ENCODE measurements at regions not wholly inside any gene's neighbourhood (a gene's known extent, or its start where the extent isn't known, plus 50 kb on each side); places are given as distances from the start of the nearest gene placed in this dataset.
"Not testable (repeated sequence)": the region's sequence is repeated elsewhere in the genome, so short reads cannot be mapped to it uniquely, and the experiment has no call there.

GRCh38 chr11:92168936-92169335 is 55.7 kb upstream of the FAT3 start:
- Histone ChIP-seq H3K27me3 (ENCODE audit: insufficient read depth, low read length) (no peaks in the 10 kb centered on the region), H3K4me3 (ENCODE audit: low read depth, low read length) (no peak overlapping the region), H2AFZ (ENCODE audit: low read length, unreplicated experiment) (no peak overlapping the region), H3K36me3 (ENCODE audit: insufficient read depth, low read length) (no peaks in the 10 kb centered on the region), H3K79me2 (ENCODE audit: control insufficient read depth, insufficient read depth, low read length, unreplicated experiment) (no peaks in the 10 kb centered on the region), H3K4me1 (ENCODE audit: control insufficient read depth, insufficient read depth, low read length, unreplicated experiment) (no peaks in the 10 kb centered on the region), H3K27ac (ENCODE audit: low read depth, low read length) (no peak overlapping the region)

DNA sequence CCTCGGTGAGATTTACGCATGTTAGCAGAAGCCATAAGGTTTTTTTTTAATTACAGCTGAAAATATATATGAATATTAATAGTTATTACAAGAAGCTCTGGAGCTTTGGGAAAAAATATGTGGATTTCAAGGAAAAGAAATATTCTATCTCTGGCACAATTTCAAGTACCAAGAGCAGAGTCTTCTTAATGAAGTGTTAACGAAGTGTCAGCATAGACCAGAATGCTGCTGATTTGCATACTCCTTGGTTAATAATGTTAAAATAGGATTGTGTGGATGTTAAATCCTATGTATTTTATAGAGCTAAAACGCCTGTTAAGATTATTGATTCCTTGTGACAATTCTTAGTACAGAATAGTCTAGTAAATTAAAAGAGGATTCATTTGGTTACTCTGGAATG is 57.0 kb upstream of the FAT3 start:
- no peaks in the 10 kb centered on the region for H3K27me3 ChIP-seq (ENCODE audit: insufficient read depth, low read length)
- H3K4me3 ChIP-seq (ENCODE audit: low read depth, low read length) = no peak overlapping the region
- H3K79me2 ChIP-seq (ENCODE audit: control insufficient read depth, insufficient read depth, low read length, unreplicated experiment) = no peaks in the 10 kb centered on the region
- no peaks in the 10 kb centered on the region for H3K36me3 ChIP-seq (ENCODE audit: insufficient read depth, low read length)
- no peaks in the 10 kb centered on the region for H3K4me1 ChIP-seq (ENCODE audit: control insufficient read depth, insufficient read depth, low read length, unreplicated experiment)
- no peak overlapping the region for H3K27ac ChIP-seq (ENCODE audit: low read depth, low read length)
- H2AFZ ChIP-seq (ENCODE audit: low read length, unreplicated experiment) = no peak overlapping the region

GRCh38 chr11:92166335-92166734 is 58.3 kb upstream of the FAT3 start:
- H3K27ac ChIP-seq (ENCODE audit: low read depth, low read length) = no peak overlapping the region
- no peaks in the 10 kb centered on the region for H3K79me2 ChIP-seq (ENCODE audit: control insufficient read depth, insufficient read depth, low read length, unreplicated experiment)
- H3K36me3 ChIP-seq (ENCODE audit: insufficient read depth, low read length) = no peaks in the 10 kb centered on the region
- no peaks in the 10 kb centered on the region for H3K4me1 ChIP-seq (ENCODE audit: control insufficient read depth, insufficient read depth, low read length, unreplicated experiment)
- H2AFZ ChIP-seq (ENCODE audit: low read length, unreplicated experiment) = no peak overlapping the region
- no peak overlapping the region for H3K4me3 ChIP-seq (ENCODE audit: low read depth, low read length)
- H3K27me3 ChIP-seq (ENCODE audit: insufficient read depth, low read length) = no peaks in the 10 kb centered on the region

- Histone ChIP-seq H2AFZ (ENCODE audit: low read length, unreplicated experiment) (no peak overlapping the region), H3K79me2 (ENCODE audit: control insufficient read depth, insufficient read depth, low read length, unreplicated experiment) (no peaks in the 10 kb centered on the region), H3K4me1 (ENCODE audit: control insufficient read depth, insufficient read depth, low read length, unreplicated experiment) (no peaks in the 10 kb centered on the region), H3K27me3 (ENCODE audit: insufficient read depth, low read length) (no peaks in the 10 kb centered on the region), H3K4me3 (ENCODE audit: low read depth, low read length) (no peak overlapping the region), H3K27ac (ENCODE audit: low read depth, low read length) (no peak overlapping the region), H3K36me3 (ENCODE audit: insufficient read depth, low read length) (no peaks in the 10 kb centered on the region)
These were observed 60.7 kb upstream of the FAT3 start for GRCh38 chr11:92163879-92164278.

- Histone ChIP-seq H3K79me2 (ENCODE audit: control insufficient read depth, insufficient read depth, low read length, unreplicated experiment) (no peaks in the 10 kb centered on the region), H2AFZ (ENCODE audit: low read length, unreplicated experiment) (no peak overlapping the region), H3K27me3 (ENCODE audit: insufficient read depth, low read length) (no peaks in the 10 kb centered on the region), H3K36me3 (ENCODE audit: insufficient read depth, low read length) (no peaks in the 10 kb centered on the region), H3K27ac (ENCODE audit: low read depth, low read length) (no peak overlapping the region), H3K4me3 (ENCODE audit: low read depth, low read length) (no peak overlapping the region), H3K4me1 (ENCODE audit: control insufficient read depth, insufficient read depth, low read length, unreplicated experiment) (no peaks in the 10 kb centered on the region)
These were observed 61.8 kb upstream of the FAT3 start for GRCh38 chr11:92162776-92163175.

- Histone ChIP-seq H2AFZ (ENCODE audit: low read length, unreplicated experiment) (no peak overlapping the region), H3K27ac (ENCODE audit: low read depth, low read length) (no peak overlapping the region), H3K4me3 (ENCODE audit: low read depth, low read length) (no peak overlapping the region)
These were observed 64.7 kb upstream of the FAT3 start for GRCh38 chr11:92159931-92160330.

GRCh38 chr11:92157390-92157789 is 67.2 kb upstream of the FAT3 start:
- not testable (repeated sequence) for H2AFZ ChIP-seq (ENCODE audit: low read length, unreplicated experiment); H3K27me3 ChIP-seq (ENCODE audit: insufficient read depth, low read length); H3K27ac ChIP-seq (ENCODE audit: low read depth, low read length); H3K4me3 ChIP-seq (ENCODE audit: low read depth, low read length); H3K4me1 ChIP-seq (ENCODE audit: control insufficient read depth, insufficient read depth, low read length, unreplicated experiment); H3K79me2 ChIP-seq (ENCODE audit: control insufficient read depth, insufficient read depth, low read length, unreplicated experiment); H3K36me3 ChIP-seq (ENCODE audit: insufficient read depth, low read length)

More at GRCh38 chr11:92159931-92160330, 64.7 kb upstream of the FAT3 start:
- no peaks in the 10 kb centered on the region for H3K79me2 ChIP-seq (ENCODE audit: control insufficient read depth, insufficient read depth, low read length, unreplicated experiment)
- H3K36me3 ChIP-seq (ENCODE audit: insufficient read depth, low read length) = no peaks in the 10 kb centered on the region
- H3K4me1 ChIP-seq (ENCODE audit: control insufficient read depth, insufficient read depth, low read length, unreplicated experiment) = no peaks in the 10 kb centered on the region
- H3K27me3 ChIP-seq (ENCODE audit: insufficient read depth, low read length) = no peaks in the 10 kb centered on the region

- H3K27me3 ChIP-seq (ENCODE audit: insufficient read depth, low read length) = no peaks in the 10 kb centered on the region
- no peaks in the 10 kb centered on the region for H3K36me3 ChIP-seq (ENCODE audit: insufficient read depth, low read length)
- no peak overlapping the region for H3K4me3 ChIP-seq (ENCODE audit: low read depth, low read length)
- H3K79me2 ChIP-seq (ENCODE audit: control insufficient read depth, insufficient read depth, low read length, unreplicated experiment) = no peaks in the 10 kb centered on the region
- no peak overlapping the region for H2AFZ ChIP-seq (ENCODE audit: low read length, unreplicated experiment)
- no peaks in the 10 kb centered on the region for H3K4me1 ChIP-seq (ENCODE audit: control insufficient read depth, insufficient read depth, low read length, unreplicated experiment)
- H3K27ac ChIP-seq (ENCODE audit: low read depth, low read length) = no peak overlapping the region
These were observed 70.0 kb upstream of the FAT3 start for GRCh38 chr11:92154611-92155010.

- no peaks in the 10 kb centered on the region for H3K4me1 ChIP-seq (ENCODE audit: control insufficient read depth, insufficient read depth, low read length, unreplicated experiment)
- no peak overlapping the region for H2AFZ ChIP-seq (ENCODE audit: low read length, unreplicated experiment)
- no peaks in the 10 kb centered on the region for H3K79me2 ChIP-seq (ENCODE audit: control insufficient read depth, insufficient read depth, low read length, unreplicated experiment)
- no peaks in the 10 kb centered on the region for H3K27me3 ChIP-seq (ENCODE audit: insufficient read depth, low read length)
- H3K27ac ChIP-seq (ENCODE audit: low read depth, low read length) = no peak overlapping the region
- H3K4me3 ChIP-seq (ENCODE audit: low read depth, low read length) = no peak overlapping the region
- H3K36me3 ChIP-seq (ENCODE audit: insufficient read depth, low read length) = no peaks in the 10 kb centered on the region
These were observed 70.5 kb upstream of the FAT3 start for GRCh38 chr11:92154110-92154509.

DNA sequence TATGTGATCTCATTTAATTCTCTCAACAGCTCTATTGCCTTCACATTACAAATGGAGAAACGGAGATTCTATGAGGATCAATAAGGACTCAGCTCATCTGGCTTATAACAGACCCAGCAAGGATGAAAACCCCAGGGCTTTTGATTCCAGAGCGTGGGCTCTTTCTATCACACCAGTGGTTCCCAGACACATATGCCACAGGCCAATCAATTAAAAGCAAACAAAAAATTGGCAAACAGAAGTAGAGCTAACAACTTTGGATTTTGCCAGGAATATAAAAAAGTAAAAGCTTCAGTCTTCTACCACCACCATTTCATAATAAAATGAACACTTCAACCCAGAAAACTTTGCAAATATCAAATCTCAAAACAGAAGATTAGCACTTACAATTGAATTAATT is 71.1 kb upstream of the FAT3 start:
- Histone ChIP-seq H3K79me2 (ENCODE audit: control insufficient read depth, insufficient read depth, low read length, unreplicated experiment) (no peaks in the 10 kb centered on the region), H2AFZ (ENCODE audit: low read length, unreplicated experiment) (no peak overlapping the region), H3K27ac (ENCODE audit: low read depth, low read length) (no peak overlapping the region), H3K4me1 (ENCODE audit: control insufficient read depth, insufficient read depth, low read length, unreplicated experiment) (no peaks in the 10 kb centered on the region), H3K4me3 (ENCODE audit: low read depth, low read length) (no peak overlapping the region), H3K36me3 (ENCODE audit: insufficient read depth, low read length) (no peaks in the 10 kb centered on the region), H3K27me3 (ENCODE audit: insufficient read depth, low read length) (no peaks in the 10 kb centered on the region)

DNA sequence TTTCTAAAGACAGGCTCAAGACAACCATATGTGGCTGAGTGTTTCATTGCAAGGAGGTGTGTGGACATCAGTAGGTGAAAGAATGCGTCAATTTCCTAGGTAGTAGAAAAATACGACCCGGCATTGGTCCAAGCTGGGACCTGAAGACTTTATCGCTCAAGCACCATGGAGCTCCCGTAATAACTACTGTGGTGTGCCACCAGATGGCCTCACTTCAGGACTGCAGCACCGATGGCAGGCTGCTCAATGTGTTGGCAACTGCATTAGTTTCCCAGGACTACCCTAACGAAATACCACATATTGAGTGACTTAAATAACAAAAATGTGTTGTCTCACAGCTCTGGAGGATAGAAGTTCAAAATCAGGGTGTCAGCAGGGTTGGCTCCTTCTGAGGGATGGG is 72.4 kb upstream of the FAT3 start:
- no peaks in the 10 kb centered on the region for H3K36me3 ChIP-seq (ENCODE audit: insufficient read depth, low read length)
- H3K4me1 ChIP-seq (ENCODE audit: control insufficient read depth, insufficient read depth, low read length, unreplicated experiment) = no peaks in the 10 kb centered on the region
- H3K27me3 ChIP-seq (ENCODE audit: insufficient read depth, low read length) = no peaks in the 10 kb centered on the region
- H3K79me2 ChIP-seq (ENCODE audit: control insufficient read depth, insufficient read depth, low read length, unreplicated experiment) = no peaks in the 10 kb centered on the region
- H3K27ac ChIP-seq (ENCODE audit: low read depth, low read length) = no peak overlapping the region
- H2AFZ ChIP-seq (ENCODE audit: low read length, unreplicated experiment) = no peak overlapping the region
- no peak overlapping the region for H3K4me3 ChIP-seq (ENCODE audit: low read depth, low read length)

GRCh38 chr11:92149996-92150395 is 74.6 kb upstream of the FAT3 start:
- H3K27ac ChIP-seq (ENCODE audit: low read depth, low read length) = no peak overlapping the region
- H3K79me2 ChIP-seq (ENCODE audit: control insufficient read depth, insufficient read depth, low read length, unreplicated experiment) = no peaks in the 10 kb centered on the region
- H3K4me3 ChIP-seq (ENCODE audit: low read depth, low read length) = no peak overlapping the region
- no peaks in the 10 kb centered on the region for H3K27me3 ChIP-seq (ENCODE audit: insufficient read depth, low read length)
- H2AFZ ChIP-seq (ENCODE audit: low read length, unreplicated experiment) = no peak overlapping the region
- H3K36me3 ChIP-seq (ENCODE audit: insufficient read depth, low read length) = no peaks in the 10 kb centered on the region
- no peaks in the 10 kb centered on the region for H3K4me1 ChIP-seq (ENCODE audit: control insufficient read depth, insufficient read depth, low read length, unreplicated experiment)

Measured in ACC112 (cell line).